WTC11 (cell line): ENCODE measurements at regions not wholly inside any gene's neighbourhood (a gene's known extent, or its start where the extent isn't known, plus 50 kb on each side); places are given as distances from the start of the nearest gene placed in this dataset.

Source experiments
- ATAC-seq: fragments of 200-7000 bp; cut with Tn5 transposase; 2 replicates; pipeline ENCODE4 v1.10.0; 2021; ENCODE audit warnings: mild to moderate bottlenecking, moderate library complexity
- CTCF ChIA-PET: fragments of 300-600 bp; sonication (Branson Sonifier 250); formaldehyde crosslinking; loops from one replicate; lab custom pipeline; 2021; ENCODE audit warnings: antibody characterized with exemption; lab: Charles Lee
- POLR2A ChIA-PET: fragments of 350-600 bp; sonication (Branson Sonifier 250); formaldehyde crosslinking; loops from one replicate; lab custom pipeline; 2021; ENCODE audit warnings: antibody characterized with exemption; lab: Charles Lee
- DNase-seq: peaks from one replicate; pipeline ENCODE4 v3.0.0; 2021; ENCODE audit warnings: low spot score
- H3K27ac Mint-ChIP-seq: 2 replicates; pipeline ENCODE4 v1.8.0; 2021; ENCODE audit warnings: mixed read lengths
- H3K27me3 Mint-ChIP-seq: 2 replicates; pipeline ENCODE4 v1.8.0; 2021; ENCODE audit warnings: low read depth, mild to moderate bottlenecking, moderate library complexity, mixed read lengths
- H3K36me3 Mint-ChIP-seq: 2 replicates; pipeline ENCODE4 v1.8.0; 2021; ENCODE audit warnings: mixed read lengths
- H3K4me1 Mint-ChIP-seq: 2 replicates; pipeline ENCODE4 v1.8.0; 2022; ENCODE audit warnings: mixed read lengths
- H3K4me3 Mint-ChIP-seq: 2 replicates; pipeline ENCODE4 v1.8.0; 2021; ENCODE audit warnings: mild to moderate bottlenecking, moderate library complexity, mixed read lengths
- H3K9me3 Mint-ChIP-seq: 2 replicates; pipeline ENCODE4 v1.8.0; 2021; ENCODE audit warnings: mixed read lengths
- ATF1 ChIP-seq: sonication (generic); formaldehyde crosslinking; IDR thresholded peaks from 2 replicates; pipeline ENCODE4 v1.8.1; 2023; ENCODE audit warnings: mild to moderate bottlenecking, moderate library complexity, missing genetic modification reagents
- CBFB ChIP-seq: sonication (generic); formaldehyde crosslinking; IDR thresholded peaks from 2 replicates; pipeline ENCODE4 v1.8.1; 2022; ENCODE audit warnings: mild to moderate bottlenecking, low read depth, missing genetic modification reagents
- ESRRA ChIP-seq: sonication (generic); formaldehyde crosslinking; IDR thresholded peaks from 2 replicates; pipeline ENCODE4 v1.8.1; 2022; ENCODE audit warnings: mild to moderate bottlenecking, missing genetic modification reagents, borderline replicate concordance
- GTF2I ChIP-seq: fragments of 250-450 bp; sonication (Bioruptor Pico); conservative IDR thresholded peaks from 2 replicates; pipeline ENCODE4 v1.4.0; 2021; ENCODE audit warnings: mild to moderate bottlenecking
- IRF2 ChIP-seq: sonication (generic); formaldehyde crosslinking; IDR thresholded peaks from 2 replicates; pipeline ENCODE4 v1.8.0; 2022; ENCODE audit warnings: low read depth, missing genetic modification reagents, borderline replicate concordance
- KAT7 ChIP-seq: sonication (generic); formaldehyde crosslinking; IDR thresholded peaks from 2 replicates; pipeline ENCODE4 v1.8.1; 2023; ENCODE audit warnings: missing genetic modification reagents, mild to moderate bottlenecking, borderline replicate concordance
- MLX ChIP-seq: sonication (generic); formaldehyde crosslinking; IDR thresholded peaks from 2 replicates; pipeline ENCODE4 v1.8.1; 2023; ENCODE audit warnings: mild to moderate bottlenecking, missing genetic modification reagents, moderate library complexity
- MXD4 ChIP-seq: fragments of 250-450 bp; sonication (Bioruptor Pico); IDR thresholded peaks from 2 replicates; pipeline ENCODE4 v1.8.0; 2021; ENCODE audit warnings: mild to moderate bottlenecking, moderate library complexity, borderline replicate concordance
- NFE2L1 ChIP-seq: sonication (generic); formaldehyde crosslinking; IDR thresholded peaks from 2 replicates; pipeline ENCODE4 v1.8.1; 2023; ENCODE audit warnings: missing genetic modification reagents
- NR3C1 ChIP-seq: sonication (generic); formaldehyde crosslinking; conservative IDR thresholded peaks from 2 replicates; pipeline ENCODE4 v1.8.1; 2023; ENCODE audit warnings: low read depth, mild to moderate bottlenecking, missing genetic modification reagents
- RORB ChIP-seq: fragments of 250-450 bp; sonication (Bioruptor Pico); IDR thresholded peaks from 2 replicates; pipeline ENCODE4 v1.9.0; 2021; ENCODE audit warnings: mild to moderate bottlenecking
- SMAD4 ChIP-seq: sonication (generic); formaldehyde crosslinking; IDR thresholded peaks from 2 replicates; pipeline ENCODE4 v1.8.0; 2022; ENCODE audit warnings: mild to moderate bottlenecking, missing genetic modification reagents
- TCF7 ChIP-seq: sonication (generic); formaldehyde crosslinking; IDR thresholded peaks from 2 replicates; pipeline ENCODE4 v1.8.0; 2022; ENCODE audit warnings: mild to moderate bottlenecking, low read depth, missing genetic modification reagents, moderate library complexity
- ZNF219 ChIP-seq: sonication (generic); formaldehyde crosslinking; IDR thresholded peaks from 2 replicates; pipeline ENCODE4 v1.8.0; 2023; ENCODE audit warnings: missing genetic modification reagents, mild to moderate bottlenecking, borderline replicate concordance
- ZNF232 ChIP-seq: sonication (generic); formaldehyde crosslinking; IDR thresholded peaks from 2 replicates; pipeline ENCODE4 v1.8.0; 2022; ENCODE audit warnings: mild to moderate bottlenecking, missing genetic modification reagents
- ZNF263 ChIP-seq: sonication (generic); formaldehyde crosslinking; IDR thresholded peaks from 2 replicates; pipeline ENCODE4 v1.8.1; 2022; ENCODE audit warnings: low read depth, mild to moderate bottlenecking, moderate library complexity, missing genetic modification reagents
- ZNF317 ChIP-seq: sonication (generic); formaldehyde crosslinking; IDR thresholded peaks from 2 replicates; pipeline ENCODE4 v1.8.1; 2023; ENCODE audit warnings: low read depth, mild to moderate bottlenecking, moderate library complexity, missing genetic modification reagents, borderline replicate concordance
- ZNF416 ChIP-seq: fragments of 250-450 bp; sonication (Bioruptor Pico); IDR thresholded peaks from 2 replicates; pipeline ENCODE4 v1.9.0; 2021; ENCODE audit warnings: mild to moderate bottlenecking, inconsistent platforms
- ZNF532 ChIP-seq: fragments of 250-450 bp; sonication (Bioruptor Pico); IDR thresholded peaks from 2 replicates; pipeline ENCODE4 v1.9.0; 2021; ENCODE audit warnings: mild to moderate bottlenecking, borderline replicate concordance
- ZNF671 ChIP-seq: fragments of 250-450 bp; sonication (Bioruptor Pico); IDR thresholded peaks from 2 replicates; pipeline ENCODE4 v1.8.0; 2021; ENCODE audit warnings: mild to moderate bottlenecking
- TF ChIP-seq, protein P1 (sequence below): sonication (generic); formaldehyde crosslinking; IDR thresholded peaks from 2 replicates; pipeline ENCODE4 v1.8.1; 2022; ENCODE audit warnings: missing genetic modification reagents, borderline replicate concordance
- TF ChIP-seq, protein P2 (sequence below): sonication (generic); formaldehyde crosslinking; IDR thresholded peaks from 2 replicates; pipeline ENCODE4 v1.8.1; 2022; ENCODE audit warnings: mild to moderate bottlenecking, missing genetic modification reagents, moderate library complexity, borderline replicate concordance

GRCh38 chr4:13705521-13706041, 78.1 kb upstream of the BOD1L1 start (continued):
- TF ChIP-seq ZNF317 (no peak), GTF2I (no peak), MXD4 (CRISPR knock-in tag) (no peak)
- TF ChIP-seq, protein P1, sequence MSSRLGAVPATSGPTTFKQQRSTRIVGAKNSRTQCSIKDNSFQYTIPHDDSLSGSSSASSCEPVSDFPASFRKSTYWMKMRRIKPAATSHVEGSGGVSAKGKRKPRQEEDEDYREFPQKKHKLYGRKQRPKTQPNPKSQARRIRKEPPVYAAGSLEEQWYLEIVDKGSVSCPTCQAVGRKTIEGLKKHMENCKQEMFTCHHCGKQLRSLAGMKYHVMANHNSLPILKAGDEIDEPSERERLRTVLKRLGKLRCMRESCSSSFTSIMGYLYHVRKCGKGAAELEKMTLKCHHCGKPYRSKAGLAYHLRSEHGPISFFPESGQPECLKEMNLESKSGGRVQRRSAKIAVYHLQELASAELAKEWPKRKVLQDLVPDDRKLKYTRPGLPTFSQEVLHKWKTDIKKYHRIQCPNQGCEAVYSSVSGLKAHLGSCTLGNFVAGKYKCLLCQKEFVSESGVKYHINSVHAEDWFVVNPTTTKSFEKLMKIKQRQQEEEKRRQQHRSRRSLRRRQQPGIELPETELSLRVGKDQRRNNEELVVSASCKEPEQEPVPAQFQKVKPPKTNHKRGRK (CRISPR knock-in tag): no peak
- TF ChIP-seq, all 79 proteins: peak for 0

DNA sequence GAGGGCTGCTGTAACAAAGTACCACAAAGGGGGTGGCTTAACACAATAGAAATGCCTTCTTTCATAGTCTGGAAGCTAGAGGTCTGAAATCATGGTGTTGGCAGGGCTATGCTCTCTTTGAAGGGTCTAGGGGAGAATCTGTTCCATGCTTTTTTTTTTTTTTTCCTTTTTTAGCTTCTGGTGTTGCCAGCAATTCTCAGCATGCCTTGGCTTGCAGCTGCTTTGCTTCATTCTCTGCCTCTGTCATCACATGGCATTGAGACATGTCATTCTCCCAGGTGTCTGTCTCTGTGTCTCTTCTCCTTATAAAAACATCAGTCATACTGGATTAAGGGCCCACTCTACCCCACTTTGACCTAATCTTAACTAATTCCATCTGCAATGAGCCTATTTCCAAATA, 78.6 kb upstream of the BOD1L1 start:
- Mint-ChIP-seq H3K36me3 (no peaks in the 10 kb centered on the region), H3K4me3 (no peak overlapping the region), H3K27me3 (no peaks in the 10 kb centered on the region), H3K27ac (no peak overlapping the region), H3K4me1 (no peaks in the 10 kb centered on the region), H3K9me3 (peaks cover 5% of the 10 kb centered on the region)
- ATAC-seq: no peak
- TF ChIP-seq ZNF232 (CRISPR knock-in tag) (no peak), NFE2L1 (CRISPR knock-in tag) (no peak), TCF7 (CRISPR knock-in tag) (no peak), ATF1 (CRISPR knock-in tag) (no peak), RORB (CRISPR knock-in tag) (no peak), SMAD4 (CRISPR knock-in tag) (no peak), ZNF416 (CRISPR knock-in tag) (no peak), KAT7 (CRISPR knock-in tag) (no peak), ZNF532 (CRISPR knock-in tag) (no peak), IRF2 (no peak), MLX (CRISPR knock-in tag) (no peak), ZNF219 (CRISPR knock-in tag) (no peak), ZNF317 (no peak), ESRRA (CRISPR knock-in tag) (no peak), NR3C1 (CRISPR knock-in tag) (no peak), ZNF671 (CRISPR knock-in tag) (no peak), ZNF263 (CRISPR knock-in tag) (no peak), CBFB (CRISPR knock-in tag) (no peak)
- TF ChIP-seq, protein P2, sequence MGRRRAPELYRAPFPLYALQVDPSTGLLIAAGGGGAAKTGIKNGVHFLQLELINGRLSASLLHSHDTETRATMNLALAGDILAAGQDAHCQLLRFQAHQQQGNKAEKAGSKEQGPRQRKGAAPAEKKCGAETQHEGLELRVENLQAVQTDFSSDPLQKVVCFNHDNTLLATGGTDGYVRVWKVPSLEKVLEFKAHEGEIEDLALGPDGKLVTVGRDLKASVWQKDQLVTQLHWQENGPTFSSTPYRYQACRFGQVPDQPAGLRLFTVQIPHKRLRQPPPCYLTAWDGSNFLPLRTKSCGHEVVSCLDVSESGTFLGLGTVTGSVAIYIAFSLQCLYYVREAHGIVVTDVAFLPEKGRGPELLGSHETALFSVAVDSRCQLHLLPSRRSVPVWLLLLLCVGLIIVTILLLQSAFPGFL (CRISPR knock-in tag): no peak
- DNase-seq: no peak
- CTCF ChIA-PET: no interaction called here
- POLR2A ChIA-PET: no interaction called here
